Bronchial epithelial cell (primary cell): ENCODE measurements at regions not wholly inside any gene's neighbourhood (a gene's known extent, or its start where the extent isn't known, plus 50 kb on each side); places are given as distances from the start of the nearest gene placed in this dataset.

ENCODE experiments used
- DNase-seq: peaks from one replicate; pipeline ENCODE4 v3.0.0-alpha.2; 2010; ENCODE audit warnings: low read depth
- FAIRE-seq: peaks from 2 replicates; lab custom pipeline; 2011; peaks lifted over from hg19 to GRCh38; lab: Jason Lieb, UNC
- H3K27me3 ChIP-seq: 2 replicates; pipeline ENCODE4 v1.5.1; 2011; ENCODE audit warnings: low read length; ENCODE audit not compliant: control insufficient read depth, insufficient read depth
- H3K36me3 ChIP-seq: 2 replicates; pipeline ENCODE4 v1.5.1; 2011; ENCODE audit warnings: low read length; ENCODE audit not compliant: control insufficient read depth, insufficient read depth
- H3K4me3 ChIP-seq: 2 replicates; pipeline ENCODE4 v1.5.1; 2011; ENCODE audit warnings: mild to moderate bottlenecking, low read depth, low read length, control low read depth
- CTCF ChIP-seq: IDR thresholded peaks from 2 replicates; pipeline ENCODE4 v1.5.1; 2011; ENCODE audit warnings: mild to moderate bottlenecking, moderate library complexity, low read length, control low read depth, inconsistent platforms; ENCODE audit not compliant: insufficient read depth, severe bottlenecking

GRCh38 chr10:56831681-56832080, 470.6 kb upstream of the ZWINT start:
- Histone ChIP-seq H3K27me3 (no peaks in the 10 kb centered on the region), H3K36me3 (no peaks in the 10 kb centered on the region), H3K4me3 (no peak overlapping the region)
- no peak for TF ChIP-seq CTCF
- FAIRE-seq (no peak), DNase-seq (no peak)

GRCh38 chr10:56823849-56824248, 462.8 kb upstream of the ZWINT start:
- FAIRE-seq (no peak), DNase-seq (peak; percentile 4)
- H3K27me3 ChIP-seq, result no peaks in the 10 kb centered on the region
- no peak overlapping the region for H3K4me3 ChIP-seq
- no peaks in the 10 kb centered on the region for H3K36me3 ChIP-seq
- peak; percentile 10 for TF ChIP-seq CTCF

GRCh38 chr10:56805022-56805421, 444.0 kb upstream of the ZWINT start:
- no peak for TF ChIP-seq CTCF
- no peak for DNase-seq
- FAIRE-seq, result no peak
- no peak overlapping the region for H3K4me3 ChIP-seq
- no peaks in the 10 kb centered on the region for H3K36me3 ChIP-seq
- no peaks in the 10 kb centered on the region for H3K27me3 ChIP-seq

- DNase-seq (no peak), FAIRE-seq (no peak)
- no peaks in the 10 kb centered on the region for H3K36me3 ChIP-seq
- TF ChIP-seq CTCF, result no peak
- H3K4me3 ChIP-seq, result no peak overlapping the region
- H3K27me3 ChIP-seq, result no peaks in the 10 kb centered on the region
Measured at GRCh38 chr10:56785292-56785691, 424.2 kb upstream of the ZWINT start.

- no peak overlapping the region for H3K4me3 ChIP-seq
- no peaks in the 10 kb centered on the region for H3K36me3 ChIP-seq
- FAIRE-seq, result no peak
- no peak for DNase-seq
- no peak for TF ChIP-seq CTCF
- H3K27me3 ChIP-seq, result no peaks in the 10 kb centered on the region
Measured at GRCh38 chr10:56782503-56782902, 421.4 kb upstream of the ZWINT start.

- Histone ChIP-seq H3K27me3 (no peaks in the 10 kb centered on the region), H3K36me3 (no peaks in the 10 kb centered on the region), H3K4me3 (no peak overlapping the region)
- TF ChIP-seq CTCF, result no peak
- FAIRE-seq (no peak), DNase-seq (no peak)
Measured at GRCh38 chr10:56771343-56771742, 410.3 kb upstream of the ZWINT start.
